ENCODE measurements at regions not wholly inside any gene's neighbourhood (a gene's known extent, or its start where the extent isn't known, plus 50 kb on each side); places are given as distances from the start of the nearest gene placed in this dataset.

DNA sequence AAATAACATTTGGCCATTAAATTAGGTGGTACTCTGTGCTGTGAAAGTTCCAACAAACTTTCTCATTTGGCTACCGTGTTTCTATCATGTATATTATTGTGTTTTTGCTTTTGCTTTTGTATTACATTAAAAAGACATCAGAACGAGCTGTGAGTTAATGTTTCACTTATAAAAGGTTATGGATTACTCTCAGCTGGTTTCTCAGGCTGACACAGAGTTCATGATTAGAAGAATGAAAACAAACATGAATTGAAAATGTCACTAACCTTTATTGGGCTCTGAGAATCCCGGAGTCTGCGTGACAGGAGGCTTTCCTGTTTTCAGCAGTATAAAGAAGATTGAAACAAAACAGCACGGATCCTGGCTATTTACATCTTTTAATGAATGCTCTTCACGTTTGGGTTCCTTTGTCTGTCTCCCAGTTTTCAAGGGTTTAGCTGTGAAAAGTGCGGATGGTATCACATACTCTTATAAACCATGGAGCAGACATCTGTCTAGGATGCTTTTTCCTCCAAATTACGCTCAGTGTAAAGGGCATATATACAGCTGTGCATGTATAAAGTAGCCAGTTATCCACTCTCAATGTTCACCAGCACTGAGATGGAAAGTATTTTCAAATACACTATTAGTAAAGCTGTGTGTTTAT is 153.6 kb downstream of the PTCSC3 start:
- H3K27me3 ChIP-seq (ENCODE audit: low read depth) = no peaks in the 10 kb centered on the region
- DNase-seq (no peak), ATAC-seq (no peak)
- no peaks in the 10 kb centered on the region for H3K9me3 ChIP-seq
- no peak overlapping the region for H3K27ac ChIP-seq
- no peak overlapping the region for H3K4me3 ChIP-seq
- intact Hi-C loops (cut with DNase I) = no loop called here
- TF ChIP-seq, protein P1, sequence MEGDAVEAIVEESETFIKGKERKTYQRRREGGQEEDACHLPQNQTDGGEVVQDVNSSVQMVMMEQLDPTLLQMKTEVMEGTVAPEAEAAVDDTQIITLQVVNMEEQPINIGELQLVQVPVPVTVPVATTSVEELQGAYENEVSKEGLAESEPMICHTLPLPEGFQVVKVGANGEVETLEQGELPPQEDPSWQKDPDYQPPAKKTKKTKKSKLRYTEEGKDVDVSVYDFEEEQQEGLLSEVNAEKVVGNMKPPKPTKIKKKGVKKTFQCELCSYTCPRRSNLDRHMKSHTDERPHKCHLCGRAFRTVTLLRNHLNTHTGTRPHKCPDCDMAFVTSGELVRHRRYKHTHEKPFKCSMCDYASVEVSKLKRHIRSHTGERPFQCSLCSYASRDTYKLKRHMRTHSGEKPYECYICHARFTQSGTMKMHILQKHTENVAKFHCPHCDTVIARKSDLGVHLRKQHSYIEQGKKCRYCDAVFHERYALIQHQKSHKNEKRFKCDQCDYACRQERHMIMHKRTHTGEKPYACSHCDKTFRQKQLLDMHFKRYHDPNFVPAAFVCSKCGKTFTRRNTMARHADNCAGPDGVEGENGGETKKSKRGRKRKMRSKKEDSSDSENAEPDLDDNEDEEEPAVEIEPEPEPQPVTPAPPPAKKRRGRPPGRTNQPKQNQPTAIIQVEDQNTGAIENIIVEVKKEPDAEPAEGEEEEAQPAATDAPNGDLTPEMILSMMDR (IDR thresholded peaks at IDR 0.05) = no peak
- H3K4me1 ChIP-seq = no peaks in the 10 kb centered on the region
- H3K36me3 ChIP-seq = no peaks in the 10 kb centered on the region

DNA sequence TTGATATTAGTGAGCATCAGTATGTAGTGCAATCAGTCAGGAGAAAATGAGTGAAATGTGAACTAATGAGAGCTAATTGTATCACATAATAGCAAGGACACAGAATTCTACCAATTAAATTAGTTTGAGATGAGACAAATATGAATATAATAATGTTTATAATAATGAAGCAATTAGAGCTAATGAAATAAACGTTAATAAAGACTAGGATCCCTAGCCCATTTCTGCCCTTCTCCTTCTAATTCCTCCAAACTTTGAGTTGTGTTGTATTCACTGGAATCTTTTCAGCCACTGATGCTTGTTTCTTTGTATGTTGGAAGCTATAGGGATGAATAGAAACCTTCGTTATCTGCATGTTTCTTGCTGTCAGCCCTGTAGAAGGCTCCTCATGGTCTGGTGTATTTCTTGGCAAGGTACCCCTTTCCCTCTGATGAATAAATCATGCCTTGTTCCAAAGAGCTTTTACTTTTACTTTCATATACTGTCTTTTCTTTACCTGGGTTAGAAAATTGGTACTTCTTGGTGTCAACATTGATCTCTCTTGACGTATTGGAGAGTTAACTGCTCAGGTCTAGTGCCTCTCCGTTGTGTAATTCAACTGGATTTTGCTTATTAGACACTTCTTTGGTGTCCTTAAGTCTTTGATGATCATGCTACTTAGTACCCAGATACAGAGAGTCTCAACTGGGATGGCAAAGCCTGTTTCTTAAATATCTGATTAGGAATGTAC is 154.8 kb downstream of the PTCSC3 start:
- TF ChIP-seq, protein P1 (IDR thresholded peaks at IDR 0.05) = no peak
- no peaks in the 10 kb centered on the region for H3K27me3 ChIP-seq (ENCODE audit: low read depth)
- H3K36me3 ChIP-seq = no peaks in the 10 kb centered on the region
- no peak for DNase-seq
- no peak overlapping the region for H3K4me3 ChIP-seq
- ATAC-seq = no peak
- no peak overlapping the region for H3K27ac ChIP-seq
- H3K9me3 ChIP-seq = no peaks in the 10 kb centered on the region
- intact Hi-C loops (cut with DNase I) = no loop called here
- H3K4me1 ChIP-seq = no peaks in the 10 kb centered on the region

DNA sequence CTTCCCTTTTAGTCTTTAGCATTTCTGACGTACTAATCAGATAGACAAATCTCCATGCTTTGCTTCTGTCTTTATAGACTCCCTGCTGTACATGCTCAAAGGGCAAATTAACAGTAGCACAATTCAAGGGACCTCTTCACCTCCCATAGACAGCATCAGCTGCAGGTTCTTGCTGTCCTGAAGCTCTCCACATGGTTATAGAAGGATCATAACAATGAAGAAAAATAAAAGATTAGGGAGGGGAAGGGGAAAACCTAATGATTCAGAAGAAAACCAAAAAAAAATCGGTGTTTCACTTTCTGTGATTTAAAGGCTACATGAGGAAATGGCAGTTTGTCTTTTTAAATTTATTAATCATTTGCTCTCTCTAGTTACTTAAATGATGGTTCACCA is 155.5 kb downstream of the PTCSC3 start:
- Histone ChIP-seq H3K9me3 (no peaks in the 10 kb centered on the region), H3K27ac (no peak overlapping the region), H3K4me3 (no peak overlapping the region), H3K27me3 (ENCODE audit: low read depth) (no peaks in the 10 kb centered on the region), H3K36me3 (no peaks in the 10 kb centered on the region), H3K4me1 (no peaks in the 10 kb centered on the region)
- intact Hi-C loops (cut with DNase I) = no loop called here
- DNase-seq = no peak
- ATAC-seq = no peak
- TF ChIP-seq, protein P1 (IDR thresholded peaks at IDR 0.05) = no peak

DNA sequence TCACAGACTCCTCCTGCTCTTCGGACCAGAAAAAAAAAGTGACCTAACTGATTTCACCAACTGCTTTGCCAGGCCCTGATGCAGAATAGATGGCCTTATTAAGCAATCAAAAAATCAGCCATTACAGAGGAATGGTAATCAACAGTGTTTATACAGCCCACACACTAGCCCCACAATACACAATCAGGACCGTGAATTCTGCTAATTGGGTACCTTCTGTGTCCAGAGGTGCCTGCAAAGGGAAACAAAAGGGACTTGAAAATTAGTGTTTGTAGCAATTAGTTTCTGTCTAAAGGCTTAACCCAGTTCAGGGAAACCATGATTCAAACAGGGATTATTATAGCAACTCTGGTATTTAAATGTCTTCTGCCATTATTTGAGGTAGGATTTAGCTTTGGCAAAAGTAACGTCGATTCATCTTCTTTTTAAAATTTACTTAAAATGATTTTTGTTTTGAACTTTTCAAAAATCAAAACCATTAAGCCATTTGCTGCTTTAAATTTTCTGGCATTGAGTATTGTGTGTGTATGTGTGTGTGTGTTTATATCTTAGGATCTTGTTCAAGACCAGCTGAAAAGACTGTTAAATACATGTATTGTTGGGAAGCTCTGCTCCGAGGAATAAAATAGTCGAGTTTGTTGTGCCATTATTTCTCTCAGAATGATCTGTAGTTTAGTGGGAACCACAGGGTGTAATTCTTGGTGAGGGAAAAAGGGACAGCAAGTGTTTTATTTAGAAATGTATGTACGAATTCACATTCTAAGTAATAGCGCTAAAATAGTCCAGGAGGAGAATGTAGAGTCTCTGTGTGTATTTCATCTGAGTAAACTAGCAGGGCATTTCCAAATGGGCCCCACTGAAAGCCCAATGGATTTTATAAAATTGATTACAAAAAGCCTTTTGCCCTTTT is 156.1 kb downstream of the PTCSC3 start:
- H3K9me3 ChIP-seq = no peaks in the 10 kb centered on the region
- no peak overlapping the region for H3K27ac ChIP-seq
- intact Hi-C loops (cut with DNase I) = no loop called here
- DNase-seq (no peak), ATAC-seq (no peak)
- H3K4me1 ChIP-seq = no peaks in the 10 kb centered on the region
- H3K36me3 ChIP-seq = no peaks in the 10 kb centered on the region
- no peaks in the 10 kb centered on the region for H3K27me3 ChIP-seq (ENCODE audit: low read depth)
- TF ChIP-seq, protein P1 (IDR thresholded peaks at IDR 0.05) = no peak
- H3K4me3 ChIP-seq = no peak overlapping the region

DNA sequence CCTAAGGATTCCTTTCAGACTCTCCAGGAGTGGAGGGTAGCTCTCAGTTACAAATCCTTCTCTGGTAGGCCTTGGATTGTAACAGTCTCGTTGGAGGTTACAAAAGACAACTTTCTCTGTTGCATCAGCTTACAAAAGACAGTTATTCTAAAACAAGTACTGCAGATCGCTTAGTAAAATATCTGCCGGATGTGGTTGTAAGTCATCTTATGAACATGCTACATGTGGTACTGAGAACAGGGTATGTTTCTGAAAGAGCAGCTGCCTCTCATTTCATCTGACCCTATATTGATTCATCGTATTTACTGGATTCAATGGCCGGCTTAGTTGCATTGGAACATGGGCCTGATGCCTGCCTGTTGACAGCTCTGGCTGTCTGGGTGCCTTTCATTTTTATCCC is 157.4 kb downstream of the PTCSC3 start:
- no peak for ATAC-seq
- no peaks in the 10 kb centered on the region for H3K27me3 ChIP-seq (ENCODE audit: low read depth)
- no peak for DNase-seq
- TF ChIP-seq, protein P1 (IDR thresholded peaks at IDR 0.05) = no peak
- no peaks in the 10 kb centered on the region for H3K9me3 ChIP-seq
- no peak overlapping the region for H3K27ac ChIP-seq
- no peak overlapping the region for H3K4me3 ChIP-seq
- intact Hi-C loops (cut with DNase I) = no loop called here
- no peaks in the 10 kb centered on the region for H3K36me3 ChIP-seq
- H3K4me1 ChIP-seq = no peaks in the 10 kb centered on the region
